C4-2B (cell line): ENCODE measurements at regions not wholly inside any gene's neighbourhood (a gene's known extent, or its start where the extent isn't known, plus 50 kb on each side); places are given as distances from the start of the nearest gene placed in this dataset.

Experiments
- ZFX ChIP-seq: fragments of 450-650 bp; IDR thresholded peaks from 2 replicates; pipeline ENCODE4 v1.6.1; 2017
- TF ChIP-seq, protein P1 (sequence below): fragments of 450-650 bp; conservative IDR thresholded peaks from 2 replicates; pipeline ENCODE4 v1.5.1; 2017; ENCODE audit warnings: mild to moderate bottlenecking

DNA sequence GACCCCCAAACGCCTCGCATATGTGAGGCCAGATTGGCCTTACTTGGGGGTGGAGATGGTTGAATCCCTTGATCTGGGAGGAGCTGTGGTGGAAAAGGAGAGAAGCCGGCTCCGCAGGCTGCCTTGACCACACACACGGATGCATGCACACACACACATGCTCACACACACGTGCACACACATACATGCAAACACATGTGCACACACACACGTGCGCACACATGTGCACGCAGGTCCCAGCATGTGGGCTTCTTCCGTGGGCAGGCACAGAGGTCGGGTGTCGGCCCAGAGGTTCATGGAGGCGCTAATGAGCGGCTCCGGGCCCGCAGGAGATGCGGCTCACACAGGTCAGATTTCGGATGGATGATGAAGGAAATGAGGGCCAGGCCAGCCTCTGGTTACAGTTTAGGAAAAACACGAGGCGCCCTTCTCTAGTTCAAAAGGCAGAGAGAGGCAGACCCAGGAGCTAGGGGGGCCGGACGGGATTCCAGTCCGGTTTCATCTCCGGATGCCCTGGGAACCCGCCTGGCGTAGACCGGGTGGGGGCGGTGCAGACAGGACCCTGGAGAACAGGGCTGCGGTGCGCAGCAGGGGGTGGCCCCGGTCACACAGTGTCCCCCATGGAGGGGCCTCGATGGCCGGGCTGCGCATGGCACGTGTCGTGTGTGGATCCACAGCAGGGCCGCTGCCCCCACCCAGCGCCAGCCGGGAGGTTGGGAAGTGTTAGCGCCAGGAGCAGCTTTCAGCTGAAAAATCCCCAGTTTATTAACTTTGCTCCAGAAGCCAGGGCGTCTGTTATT is 91.1 kb upstream of the ACTRT2 start:
- TF ChIP-seq, protein P1, sequence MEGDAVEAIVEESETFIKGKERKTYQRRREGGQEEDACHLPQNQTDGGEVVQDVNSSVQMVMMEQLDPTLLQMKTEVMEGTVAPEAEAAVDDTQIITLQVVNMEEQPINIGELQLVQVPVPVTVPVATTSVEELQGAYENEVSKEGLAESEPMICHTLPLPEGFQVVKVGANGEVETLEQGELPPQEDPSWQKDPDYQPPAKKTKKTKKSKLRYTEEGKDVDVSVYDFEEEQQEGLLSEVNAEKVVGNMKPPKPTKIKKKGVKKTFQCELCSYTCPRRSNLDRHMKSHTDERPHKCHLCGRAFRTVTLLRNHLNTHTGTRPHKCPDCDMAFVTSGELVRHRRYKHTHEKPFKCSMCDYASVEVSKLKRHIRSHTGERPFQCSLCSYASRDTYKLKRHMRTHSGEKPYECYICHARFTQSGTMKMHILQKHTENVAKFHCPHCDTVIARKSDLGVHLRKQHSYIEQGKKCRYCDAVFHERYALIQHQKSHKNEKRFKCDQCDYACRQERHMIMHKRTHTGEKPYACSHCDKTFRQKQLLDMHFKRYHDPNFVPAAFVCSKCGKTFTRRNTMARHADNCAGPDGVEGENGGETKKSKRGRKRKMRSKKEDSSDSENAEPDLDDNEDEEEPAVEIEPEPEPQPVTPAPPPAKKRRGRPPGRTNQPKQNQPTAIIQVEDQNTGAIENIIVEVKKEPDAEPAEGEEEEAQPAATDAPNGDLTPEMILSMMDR, result no peak
- no peak for TF ChIP-seq ZFX
